ENCODE measurements at regions not wholly inside any gene's neighbourhood (a gene's known extent, or its start where the extent isn't known, plus 50 kb on each side); places are given as distances from the start of the nearest gene placed in this dataset.

GRCh38 chr12:19992311-19992710 lies 376.0 kb upstream of the PDE3A start:
- no peak for TF ChIP-seq EZH2 (IDR thresholded peaks at IDR 0.05; ENCODE audit: borderline replicate concordance, low read length)
- no peak for TF ChIP-seq CTCF (conservative IDR thresholded peaks at IDR 0.05 in 1 of 2, IDR thresholded peaks at IDR 0.05 in 1 of 2; ENCODE audit: extremely low read depth in 1 of 2, insufficient read depth in 1 of 2, low read depth in 1 of 2, low read length in 2 of 2)

Measured in mammary epithelial cell (primary cell).